ENCODE measurements at regions not wholly inside any gene's neighbourhood (a gene's known extent, or its start where the extent isn't known, plus 50 kb on each side); places are given as distances from the start of the nearest gene placed in this dataset.

- Histone ChIP-seq H3K27me3 (no peaks in the 10 kb centered on the region), H3K36me3 (no peaks in the 10 kb centered on the region), H3K4me1 (peaks cover 0 to 24% of the 10 kb centered on the region in 2 donors), H3K27ac (peak overlapping the region; percentile 14 to 17), H3K9me3 (no peaks in the 10 kb centered on the region), H3K4me3 (no peak overlapping the region)
- no peak for DNase-seq (ENCODE audit: low spot score)
- TF ChIP-seq, protein P1, sequence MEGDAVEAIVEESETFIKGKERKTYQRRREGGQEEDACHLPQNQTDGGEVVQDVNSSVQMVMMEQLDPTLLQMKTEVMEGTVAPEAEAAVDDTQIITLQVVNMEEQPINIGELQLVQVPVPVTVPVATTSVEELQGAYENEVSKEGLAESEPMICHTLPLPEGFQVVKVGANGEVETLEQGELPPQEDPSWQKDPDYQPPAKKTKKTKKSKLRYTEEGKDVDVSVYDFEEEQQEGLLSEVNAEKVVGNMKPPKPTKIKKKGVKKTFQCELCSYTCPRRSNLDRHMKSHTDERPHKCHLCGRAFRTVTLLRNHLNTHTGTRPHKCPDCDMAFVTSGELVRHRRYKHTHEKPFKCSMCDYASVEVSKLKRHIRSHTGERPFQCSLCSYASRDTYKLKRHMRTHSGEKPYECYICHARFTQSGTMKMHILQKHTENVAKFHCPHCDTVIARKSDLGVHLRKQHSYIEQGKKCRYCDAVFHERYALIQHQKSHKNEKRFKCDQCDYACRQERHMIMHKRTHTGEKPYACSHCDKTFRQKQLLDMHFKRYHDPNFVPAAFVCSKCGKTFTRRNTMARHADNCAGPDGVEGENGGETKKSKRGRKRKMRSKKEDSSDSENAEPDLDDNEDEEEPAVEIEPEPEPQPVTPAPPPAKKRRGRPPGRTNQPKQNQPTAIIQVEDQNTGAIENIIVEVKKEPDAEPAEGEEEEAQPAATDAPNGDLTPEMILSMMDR (IDR thresholded peaks at IDR 0.05): no peak
These were observed 91.8 kb downstream of the FAM76B start for GRCh38 chr11:95697614-95698408.

GRCh38 chr11:95695181-95695580 lies 94.4 kb downstream of the FAM76B start:
- no peak overlapping the region for H3K27ac ChIP-seq
- H3K4me1 ChIP-seq: peaks cover 0 to 24% of the 10 kb centered on the region in 2 donors
- no peaks in the 10 kb centered on the region for H3K9me3 ChIP-seq
- TF ChIP-seq, protein P1 (IDR thresholded peaks at IDR 0.05): no peak
- no peaks in the 10 kb centered on the region for H3K27me3 ChIP-seq
- no peak for DNase-seq (ENCODE audit: low spot score)
- H3K4me3 ChIP-seq: no peak overlapping the region
- no peaks in the 10 kb centered on the region for H3K36me3 ChIP-seq

GRCh38 chr11:95693298-95693697 lies 96.3 kb downstream of the FAM76B start:
- TF ChIP-seq, protein P1 (IDR thresholded peaks at IDR 0.05): no peak
- no peak overlapping the region for H3K27ac ChIP-seq

DNA sequence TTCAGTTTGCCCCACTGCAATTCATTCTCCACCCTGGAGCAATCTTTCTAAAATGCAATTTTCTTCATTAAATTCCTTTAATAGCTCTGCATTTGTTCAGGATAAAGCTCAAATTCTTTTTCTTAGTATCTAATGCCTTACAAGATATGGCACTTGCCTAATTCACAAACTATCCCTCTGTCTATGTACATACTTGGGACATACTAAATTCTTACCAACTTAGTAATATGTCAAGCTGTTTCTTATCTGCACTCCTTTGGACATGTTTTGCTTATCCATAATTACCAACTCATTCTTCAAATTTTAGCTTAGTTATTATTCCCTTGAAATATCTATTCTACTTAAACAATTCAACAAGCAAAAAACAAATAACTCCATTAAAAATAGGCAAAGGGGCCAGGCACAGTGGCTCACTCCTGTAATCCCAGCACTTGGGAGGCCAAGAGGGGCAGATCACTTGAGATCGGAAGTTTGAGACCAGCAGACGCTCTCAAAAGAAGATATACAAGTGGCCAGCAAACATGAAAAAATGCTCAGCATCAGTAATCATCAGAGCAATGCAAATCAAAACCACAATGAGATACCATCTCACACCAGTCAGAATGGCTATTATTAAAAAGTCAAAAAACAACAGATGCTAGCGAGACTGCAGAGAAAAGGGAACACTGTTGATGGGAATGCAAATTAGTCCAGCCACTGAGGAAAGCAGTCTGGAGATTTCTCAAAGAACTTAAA lies 96.9 kb downstream of the FAM76B start:
- Histone ChIP-seq H3K27me3 (no peaks in the 10 kb centered on the region), H3K4me1 (peaks cover 0 to 5% of the 10 kb centered on the region in 2 donors), H3K9me3 (no peaks in the 10 kb centered on the region), H3K4me3 (no peak overlapping the region), H3K36me3 (no peaks in the 10 kb centered on the region), H3K27ac (no peak overlapping the region)
- no peak for DNase-seq (ENCODE audit: low spot score)
- TF ChIP-seq, protein P1 (IDR thresholded peaks at IDR 0.05): no peak

More at GRCh38 chr11:95693298-95693697, 96.3 kb downstream of the FAM76B start:
- no peaks in the 10 kb centered on the region for H3K36me3 ChIP-seq
- no peak overlapping the region for H3K4me3 ChIP-seq
- H3K27me3 ChIP-seq: no peaks in the 10 kb centered on the region
- H3K9me3 ChIP-seq: no peaks in the 10 kb centered on the region
- no peak for DNase-seq (ENCODE audit: low spot score)
- H3K4me1 ChIP-seq: peaks cover 0 to 11% of the 10 kb centered on the region in 2 donors

GRCh38 chr11:95690100-95690499 lies 99.5 kb downstream of the FAM76B start:
- Histone ChIP-seq H3K9me3 (no peaks in the 10 kb centered on the region), H3K36me3 (no peaks in the 10 kb centered on the region), H3K27ac (no peak overlapping the region), H3K4me1 (no peaks in the 10 kb centered on the region), H3K4me3 (no peak overlapping the region), H3K27me3 (no peaks in the 10 kb centered on the region)
- TF ChIP-seq, protein P1 (IDR thresholded peaks at IDR 0.05): no peak
- DNase-seq (ENCODE audit: low spot score): no peak
